Fibroblast of lung (primary cell): ENCODE measurements at regions not wholly inside any gene's neighbourhood (a gene's known extent, or its start where the extent isn't known, plus 50 kb on each side); places are given as distances from the start of the nearest gene placed in this dataset.

ENCODE experiments used
- EZH2 ChIP-seq: IDR thresholded peaks from 2 replicates; pipeline ENCODE4 v1.5.1; 2012; ENCODE audit warnings: low read length, control low read depth, mild to moderate bottlenecking; ENCODE audit errors: missing control alignments
- TF ChIP-seq, protein P1 (sequence below), 2 donors: IDR thresholded peaks in 1 of 2; conservative IDR thresholded peaks in 1 of 2; 1 replicate in 1 of 2; 2 replicates in 1 of 2; pipeline ENCODE4 v1.5.1; 2011 to 2012; ENCODE audit warnings: low read length in 2 of 2, control low read depth in 1 of 2, inconsistent platforms in 1 of 2, low read depth in 1 of 2, mild to moderate bottlenecking in 1 of 2

- no peak for TF ChIP-seq EZH2
- TF ChIP-seq, protein P1, sequence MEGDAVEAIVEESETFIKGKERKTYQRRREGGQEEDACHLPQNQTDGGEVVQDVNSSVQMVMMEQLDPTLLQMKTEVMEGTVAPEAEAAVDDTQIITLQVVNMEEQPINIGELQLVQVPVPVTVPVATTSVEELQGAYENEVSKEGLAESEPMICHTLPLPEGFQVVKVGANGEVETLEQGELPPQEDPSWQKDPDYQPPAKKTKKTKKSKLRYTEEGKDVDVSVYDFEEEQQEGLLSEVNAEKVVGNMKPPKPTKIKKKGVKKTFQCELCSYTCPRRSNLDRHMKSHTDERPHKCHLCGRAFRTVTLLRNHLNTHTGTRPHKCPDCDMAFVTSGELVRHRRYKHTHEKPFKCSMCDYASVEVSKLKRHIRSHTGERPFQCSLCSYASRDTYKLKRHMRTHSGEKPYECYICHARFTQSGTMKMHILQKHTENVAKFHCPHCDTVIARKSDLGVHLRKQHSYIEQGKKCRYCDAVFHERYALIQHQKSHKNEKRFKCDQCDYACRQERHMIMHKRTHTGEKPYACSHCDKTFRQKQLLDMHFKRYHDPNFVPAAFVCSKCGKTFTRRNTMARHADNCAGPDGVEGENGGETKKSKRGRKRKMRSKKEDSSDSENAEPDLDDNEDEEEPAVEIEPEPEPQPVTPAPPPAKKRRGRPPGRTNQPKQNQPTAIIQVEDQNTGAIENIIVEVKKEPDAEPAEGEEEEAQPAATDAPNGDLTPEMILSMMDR (conservative IDR thresholded peaks at IDR 0.05 in 1 of 2, IDR thresholded peaks at IDR 0.05 in 1 of 2; ENCODE audit: low read depth in 1 of 2, low read length in 2 of 2) = no peak
Observed at GRCh38 chr5:38673671-38674071, 117.2 kb upstream of the LIFR start.
